T-cell (primary cell): ENCODE measurements at regions not wholly inside any gene's neighbourhood (a gene's known extent, or its start where the extent isn't known, plus 50 kb on each side); places are given as distances from the start of the nearest gene placed in this dataset.

Source experiments
- ATAC-seq, 4 experiments: fragments of 200-7000 bp in 3 of 4; fragments of 150-1000 bp in 1 of 4; cut with Tn5 transposase; replicated peaks in 1 of 4; 1 replicate in 3 of 4; 2 replicates in 1 of 4; pipeline ENCODE4 v1.10.0; 2021; ENCODE audit warnings: moderate library complexity in 3 of 4, mild to moderate bottlenecking in 2 of 4, moderate number of reproducible peaks in 1 of 4
- CTCF ChIA-PET, 2 donors: fragments of 300-600 bp; sonication (Branson Sonifier 250); formaldehyde crosslinking; loops; one replicate each; lab custom pipeline; 2022; ENCODE audit warnings: antibody characterized with exemption in 2 of 2; lab: Charles Lee
- POLR2A ChIA-PET, 2 donors: fragments of 300-600 bp; sonication (Branson Sonifier 250); formaldehyde crosslinking; loops; one replicate each; lab custom pipeline; 2022; ENCODE audit warnings: antibody characterized with exemption in 2 of 2; lab: Charles Lee
- DNase-seq, 35 experiments: peaks; one replicate each; pipeline versions ENCODE4 v3.0.0 to v3.0.0-alpha.2; 2013 to 2023
- H3K27ac ChIP-seq: one replicate; pipeline ENCODE4 v1.5.1; 2013; ENCODE audit warnings: low read length
- H3K27me3 ChIP-seq, 2 experiments: replicated peaks in 1 of 2; 1 replicate in 1 of 2; 2 replicates in 1 of 2; pipeline versions ENCODE4 v1.6.1 to v1.7.0; 2013; ENCODE audit warnings: low read length in 1 of 2, mixed read lengths in 1 of 2; ENCODE audit not compliant: control insufficient read depth in 2 of 2, insufficient read depth in 2 of 2; ENCODE audit errors: extremely low read depth in 1 of 2
- H3K36me3 ChIP-seq, 2 donors: 1 replicate in 1 of 2; 2 replicates in 1 of 2; pipeline versions ENCODE4 v1.6.1 to v1.7.0; 2013; ENCODE audit warnings: low read length in 1 of 2; ENCODE audit not compliant: control insufficient read depth in 2 of 2, insufficient read depth in 1 of 2; ENCODE audit errors: extremely low read depth in 1 of 2
- H3K4me1 ChIP-seq, 2 experiments: 1 replicate in 1 of 2; 2 replicates in 1 of 2; pipeline versions ENCODE4 v1.6.1 to v1.7.0; 2013; ENCODE audit warnings: low read length in 2 of 2, mixed read lengths in 1 of 2; ENCODE audit not compliant: insufficient read depth in 2 of 2, control insufficient read depth in 1 of 2; ENCODE audit errors: extremely low read depth in 1 of 2
- H3K4me3 ChIP-seq, 2 donors: 1 replicate in 1 of 2; 2 replicates in 1 of 2; pipeline versions ENCODE4 v1.5.1 to v1.7.0; 2013; ENCODE audit warnings: mild to moderate bottlenecking in 2 of 2, low read length in 1 of 2, moderate library complexity in 1 of 2; ENCODE audit not compliant: control insufficient read depth in 1 of 2; ENCODE audit errors: extremely low read depth in 1 of 2
- H3K9me3 ChIP-seq: 2 replicates; pipeline ENCODE4 v1.7.0; 2013
- H3K27ac Mint-ChIP-seq, 2 donors: one replicate each; pipeline ENCODE4 v1.8.0; 2020 to 2021; ENCODE audit warnings: mild to moderate bottlenecking in 2 of 2, mixed read lengths in 2 of 2
- H3K27me3 Mint-ChIP-seq, 2 donors: one replicate each; pipeline ENCODE4 v1.8.0; 2021 to 2022; ENCODE audit warnings: mixed read lengths in 2 of 2
- H3K36me3 Mint-ChIP-seq: one replicate; pipeline ENCODE4 v1.8.0; 2021; ENCODE audit warnings: mixed read lengths
- H3K4me1 Mint-ChIP-seq, 3 donors: one replicate each; pipeline ENCODE4 v1.8.0; 2020 to 2022; ENCODE audit warnings: mixed read lengths in 3 of 3, mild to moderate bottlenecking in 1 of 3
- H3K4me3 Mint-ChIP-seq, 3 donors: one replicate each; pipeline ENCODE4 v1.8.0; 2020 to 2022; ENCODE audit warnings: mild to moderate bottlenecking in 3 of 3, mixed read lengths in 3 of 3, moderate library complexity in 3 of 3
- H3K9me3 Mint-ChIP-seq, 3 donors: one replicate each; pipeline ENCODE4 v1.8.0; 2020 to 2022; ENCODE audit warnings: mixed read lengths in 3 of 3
- WGBS: methylation state at CpG from one replicate; pipeline ENCODE4 v1.1.5; 2013; ENCODE audit warnings: missing lambda C conversion rate; ENCODE audit not compliant: insufficient coverage; 5-methylcytosine and 5-hydroxymethylcytosine counted together

DNA sequence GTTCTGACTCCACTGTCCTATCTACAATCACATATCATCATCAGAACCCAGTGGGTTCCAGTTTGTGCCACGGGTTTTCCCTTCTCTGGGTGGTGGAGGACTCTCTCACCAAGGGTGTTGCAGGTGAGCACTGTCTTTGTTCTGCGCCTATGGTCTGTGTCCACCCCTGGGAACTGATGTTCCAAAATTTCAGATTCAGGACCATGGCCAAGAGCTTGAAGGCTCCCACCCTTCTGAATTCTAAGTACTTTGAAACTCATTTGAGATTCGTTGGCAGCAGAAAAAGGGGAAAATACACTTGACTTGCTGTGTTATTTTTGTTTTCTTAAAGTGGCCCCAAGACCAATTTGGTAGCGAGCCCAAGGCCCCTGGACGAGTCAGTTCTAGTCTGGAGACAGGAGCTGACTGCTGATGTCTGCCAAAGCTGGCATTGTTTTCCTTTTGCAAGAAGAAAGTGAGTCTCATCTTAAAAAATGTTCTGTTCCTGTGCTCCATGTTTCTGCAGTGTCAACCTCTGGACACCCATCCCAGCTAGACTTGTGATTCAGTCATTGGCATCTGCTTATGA lies 310.9 kb downstream of the HAPSTR1 start:
- no peak overlapping the region for H3K4me3 Mint-ChIP-seq
- H3K27ac ChIP-seq = no peak overlapping the region
- H3K27ac Mint-ChIP-seq = no peak overlapping the region
- ATAC-seq (no peak), DNase-seq (no peak)
- ChIA-PET CTCF (no interaction called here), POLR2A (no interaction called here)
- H3K9me3 ChIP-seq = no peaks in the 10 kb centered on the region
- no peaks in the 10 kb centered on the region for H3K27me3 ChIP-seq
- 58% methylated on average over 5 of the region's 5 CpGs for WGBS
- no peak overlapping the region for H3K4me3 ChIP-seq
- H3K4me1 ChIP-seq = no peaks in the 10 kb centered on the region
- H3K9me3 Mint-ChIP-seq = peaks cover 3 to 7% (median 5%) of the 10 kb centered on the region in 3 donors
- H3K4me1 Mint-ChIP-seq = no peaks in the 10 kb centered on the region
- H3K36me3 Mint-ChIP-seq = no peaks in the 10 kb centered on the region
- no peaks in the 10 kb centered on the region for H3K27me3 Mint-ChIP-seq
- H3K36me3 ChIP-seq = no peaks in the 10 kb centered on the region

GRCh38 chr16:9404811-9405210 lies 313.4 kb downstream of the HAPSTR1 start:
- Mint-ChIP-seq H3K4me1 (no peaks in the 10 kb centered on the region), H3K9me3 (peaks cover 0 to 3% (median 0%) of the 10 kb centered on the region in 3 donors), H3K27me3 (no peaks in the 10 kb centered on the region), H3K27ac (no peak overlapping the region), H3K36me3 (no peaks in the 10 kb centered on the region), H3K4me3 (no peak overlapping the region)
- DNase-seq (no peak), ATAC-seq (no peak)
- 92% methylated on average over 5 of the region's 6 CpGs for WGBS
- H3K36me3 ChIP-seq = no peaks in the 10 kb centered on the region
- H3K4me1 ChIP-seq = no peaks in the 10 kb centered on the region
- H3K9me3 ChIP-seq = no peaks in the 10 kb centered on the region
- CTCF ChIA-PET = no interaction called here
- H3K27ac ChIP-seq = no peak overlapping the region
- no peaks in the 10 kb centered on the region for H3K27me3 ChIP-seq
- no peak overlapping the region for H3K4me3 ChIP-seq
- POLR2A ChIA-PET = no interaction called here

DNA sequence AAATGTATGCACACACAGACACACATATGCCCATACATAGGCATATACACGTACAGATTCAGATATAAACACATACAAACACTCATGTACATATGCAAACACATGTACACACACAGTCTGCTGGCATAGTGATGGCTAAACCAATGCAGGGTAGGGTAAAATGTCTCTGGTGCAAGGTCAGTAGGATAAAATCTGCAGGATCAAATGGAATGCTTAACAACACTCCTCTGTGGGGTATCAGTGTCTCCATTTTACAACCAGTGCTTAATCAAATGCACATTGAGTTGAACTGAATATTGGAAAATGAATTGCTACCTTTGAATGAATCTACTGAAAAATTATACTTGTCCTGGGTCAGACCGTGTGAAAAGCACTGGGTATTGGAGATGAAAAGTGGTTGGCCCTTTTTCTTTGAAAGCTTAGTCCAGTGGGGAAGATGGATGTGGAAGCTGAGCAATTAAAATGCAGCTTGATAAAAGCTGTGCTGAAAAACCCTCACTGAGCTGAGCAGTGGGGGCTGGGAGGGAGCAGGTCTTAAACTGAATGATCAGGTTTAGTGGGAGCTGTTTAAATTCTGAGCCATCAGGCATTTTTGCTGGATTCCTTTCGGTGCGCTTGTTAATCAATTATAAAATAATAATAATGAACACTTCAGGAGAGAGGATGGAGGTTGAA lies 314.7 kb downstream of the HAPSTR1 start:
- Mint-ChIP-seq H3K27ac (no peak overlapping the region), H3K4me3 (no peak overlapping the region), H3K9me3 (peaks cover 0 to 3% (median 0%) of the 10 kb centered on the region in 3 donors), H3K36me3 (no peaks in the 10 kb centered on the region), H3K4me1 (no peaks in the 10 kb centered on the region), H3K27me3 (no peaks in the 10 kb centered on the region)
- ChIA-PET POLR2A (no interaction called here), CTCF (no interaction called here)
- WGBS = 78% methylated on average over 1 of the region's 4 CpGs
- no peaks in the 10 kb centered on the region for H3K36me3 ChIP-seq
- no peaks in the 10 kb centered on the region for H3K27me3 ChIP-seq
- ATAC-seq (no peak), DNase-seq (no peak)
- no peaks in the 10 kb centered on the region for H3K4me1 ChIP-seq
- no peaks in the 10 kb centered on the region for H3K9me3 ChIP-seq
- no peak overlapping the region for H3K4me3 ChIP-seq
- no peak overlapping the region for H3K27ac ChIP-seq

DNA sequence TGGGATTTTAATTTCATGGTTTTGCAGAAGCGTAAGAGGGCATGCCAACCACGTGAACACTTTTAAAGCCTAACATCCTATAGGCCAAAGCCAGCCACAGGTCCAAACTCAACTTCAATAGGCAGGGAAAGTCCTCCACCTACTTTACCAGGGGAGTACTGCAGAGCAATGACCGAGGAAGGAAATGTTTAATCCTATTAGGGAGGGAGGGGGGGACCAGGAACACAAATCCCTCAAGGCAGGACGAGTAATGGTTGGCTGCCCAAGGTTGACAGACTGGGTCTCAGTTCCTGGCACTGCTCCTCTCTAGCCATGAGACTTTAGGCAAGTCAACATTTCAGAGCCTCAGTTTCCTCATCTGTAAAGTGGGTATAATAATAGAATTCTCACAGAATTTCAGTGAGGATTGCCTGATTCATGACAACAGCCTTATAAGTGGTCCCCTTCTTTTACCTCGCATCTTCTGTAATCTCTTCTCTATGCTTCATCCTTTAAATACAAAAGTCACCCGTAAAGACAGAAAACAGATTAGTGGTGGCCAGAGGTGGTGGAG lies 315.8 kb downstream of the HAPSTR1 start:
- CTCF ChIA-PET = no interaction called here
- no peak overlapping the region for H3K27ac ChIP-seq
- ATAC-seq = no peak
- no peak overlapping the region for H3K4me3 ChIP-seq
- H3K36me3 Mint-ChIP-seq = no peaks in the 10 kb centered on the region
- H3K9me3 Mint-ChIP-seq = peaks cover 0 to 3% (median 0%) of the 10 kb centered on the region in 3 donors
- no peaks in the 10 kb centered on the region for H3K4me1 Mint-ChIP-seq
- no peak for DNase-seq
- POLR2A ChIA-PET = no interaction called here
- H3K9me3 ChIP-seq = no peaks in the 10 kb centered on the region
- H3K4me3 Mint-ChIP-seq = no peak overlapping the region
- H3K36me3 ChIP-seq = no peaks in the 10 kb centered on the region
- H3K27me3 Mint-ChIP-seq = no peaks in the 10 kb centered on the region
- no peaks in the 10 kb centered on the region for H3K4me1 ChIP-seq
- no peaks in the 10 kb centered on the region for H3K27me3 ChIP-seq
- WGBS = 40% methylated on average over 1 of the region's 6 CpGs
- no peak overlapping the region for H3K27ac Mint-ChIP-seq

DNA sequence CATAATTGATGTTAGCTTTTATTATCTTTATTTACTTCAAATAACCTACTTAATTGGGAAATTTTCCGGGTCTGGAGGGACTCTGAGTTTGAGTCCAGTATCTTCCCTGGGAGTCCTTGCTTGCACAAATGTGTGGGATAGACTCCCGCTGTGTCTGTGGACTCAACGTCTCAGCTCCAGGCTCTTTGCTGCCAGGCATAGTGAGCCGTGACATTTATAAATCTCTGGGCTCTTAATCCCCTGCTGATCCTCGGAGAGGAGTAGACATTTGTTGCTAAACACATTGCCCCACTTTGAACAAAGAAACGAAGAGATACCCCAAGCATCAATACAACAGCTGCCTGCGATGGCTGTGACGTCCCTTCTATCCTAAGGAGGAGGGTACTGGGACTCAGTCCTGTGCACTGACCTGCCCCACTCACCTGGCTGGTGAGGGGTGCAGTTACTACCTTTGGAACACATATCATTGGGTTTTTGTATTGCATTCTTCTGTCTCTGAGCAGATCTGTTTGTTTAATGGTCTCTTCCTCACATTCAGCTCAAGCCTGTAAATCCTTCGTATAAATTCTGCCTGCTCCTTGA lies 316.9 kb downstream of the HAPSTR1 start:
- Mint-ChIP-seq H3K4me3 (no peak overlapping the region), H3K27me3 (no peaks in the 10 kb centered on the region), H3K9me3 (peaks cover 0 to 3% (median 0%) of the 10 kb centered on the region in 3 donors), H3K4me1 (no peaks in the 10 kb centered on the region), H3K27ac (no peak overlapping the region), H3K36me3 (no peaks in the 10 kb centered on the region)
- Histone ChIP-seq H3K9me3 (no peaks in the 10 kb centered on the region), H3K27me3 (no peaks in the 10 kb centered on the region), H3K4me3 (no peak overlapping the region), H3K27ac (no peak overlapping the region), H3K36me3 (no peaks in the 10 kb centered on the region), H3K4me1 (no peaks in the 10 kb centered on the region)
- no peak for DNase-seq
- ChIA-PET CTCF (no interaction called here), POLR2A (no interaction called here)
- ATAC-seq = no peak
- WGBS = 62% methylated on average over 4 of the region's 9 CpGs

DNA sequence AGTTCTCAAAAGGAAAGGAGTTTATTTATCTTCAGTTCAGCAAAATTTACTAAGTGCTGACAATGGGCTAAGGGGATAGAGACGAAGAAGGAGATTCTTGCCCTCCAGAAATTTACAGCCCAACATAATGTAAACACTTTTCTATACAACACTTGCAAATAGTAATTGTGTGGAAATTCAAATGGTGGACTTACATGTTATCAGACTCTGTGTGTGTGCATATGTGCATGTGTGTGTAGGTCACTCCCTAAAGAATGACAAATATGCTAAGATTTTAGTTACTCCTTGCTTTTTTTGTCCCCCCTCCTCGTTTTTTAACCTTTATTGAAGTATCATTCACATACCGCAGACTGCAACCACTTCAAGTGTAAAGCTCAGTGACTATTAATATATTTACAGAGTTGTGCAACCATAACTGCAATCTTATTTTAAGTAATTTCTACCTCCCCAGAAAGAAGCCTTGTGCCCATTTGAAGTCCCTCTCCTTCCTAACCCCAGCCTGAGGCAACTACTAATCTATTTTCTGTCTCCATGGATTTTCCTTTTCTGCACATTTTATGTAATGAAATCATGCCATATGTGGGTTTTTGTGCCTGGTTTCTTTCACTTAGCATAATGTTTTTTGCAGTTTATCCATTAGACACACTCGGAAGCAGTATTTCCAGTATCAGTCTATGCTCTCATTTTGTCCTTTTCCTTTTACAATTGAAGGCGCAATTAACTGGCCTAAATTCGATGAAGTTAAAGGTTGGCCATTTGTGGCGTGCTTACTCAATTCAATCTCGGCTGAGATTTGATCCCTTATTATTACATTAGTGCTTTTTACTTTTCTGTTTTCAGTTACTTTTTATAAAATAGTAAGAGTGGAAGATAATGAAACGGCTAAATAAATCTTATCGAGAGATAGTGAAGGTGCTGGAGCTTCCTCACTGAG lies 318.4 kb downstream of the HAPSTR1 start:
- ChIA-PET POLR2A (no interaction called here), CTCF (no interaction called here)
- Mint-ChIP-seq H3K27me3 (no peaks in the 10 kb centered on the region), H3K4me3 (no peak overlapping the region), H3K27ac (no peak overlapping the region), H3K4me1 (no peaks in the 10 kb centered on the region), H3K9me3 (peaks cover 0 to 3% (median 0%) of the 10 kb centered on the region in 3 donors), H3K36me3 (no peaks in the 10 kb centered on the region)
- no peaks in the 10 kb centered on the region for H3K27me3 ChIP-seq
- DNase-seq (no peak), ATAC-seq (no peak)
- WGBS = no CpG with 5 or more reads among the region's 10 CpGs
- no peaks in the 10 kb centered on the region for H3K9me3 ChIP-seq
- H3K36me3 ChIP-seq = no peaks in the 10 kb centered on the region
- no peak overlapping the region for H3K27ac ChIP-seq
- H3K4me3 ChIP-seq = no peak overlapping the region
- H3K4me1 ChIP-seq = no peaks in the 10 kb centered on the region
